ENCODE measurements at regions not wholly inside any gene's neighbourhood (a gene's known extent, or its start where the extent isn't known, plus 50 kb on each side); places are given as distances from the start of the nearest gene placed in this dataset.

DNA sequence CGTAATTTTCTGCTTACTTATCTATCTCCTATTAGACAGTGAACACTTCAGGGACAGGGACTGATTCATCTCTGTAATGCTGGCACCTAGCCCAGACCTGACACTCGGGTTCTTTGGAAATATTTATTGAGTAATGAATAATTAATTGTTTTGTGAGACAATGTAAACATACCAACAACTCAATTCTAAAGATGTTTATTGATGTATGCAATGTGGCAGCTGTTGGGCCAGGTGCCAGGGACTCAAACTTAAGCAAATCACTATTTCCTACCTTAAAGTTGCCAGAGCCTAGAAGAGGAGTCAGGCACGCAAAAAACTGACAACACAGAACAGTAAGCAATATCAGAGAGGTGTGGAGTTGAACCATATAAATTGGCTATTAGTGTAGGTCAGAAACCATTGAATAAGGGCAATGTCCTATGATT is 63.6 kb upstream of the BMPER start:
- H3K4me3 Mint-ChIP-seq: no peak overlapping the region
- no peaks in the 10 kb centered on the region for H3K36me3 Mint-ChIP-seq
- ATAC-seq (no peak), DNase-seq (ENCODE audit: low spot score) (no peak)
- peaks cover 2 to 7% of the 10 kb centered on the region in 2 donors for H3K27me3 Mint-ChIP-seq
- peaks cover 9% of the 10 kb centered on the region for H3K9me3 Mint-ChIP-seq
- no peak overlapping the region for H3K27ac Mint-ChIP-seq
- H3K4me1 Mint-ChIP-seq (ENCODE audit: low read depth in 2 of 2): no peaks in the 10 kb centered on the region

GRCh38 chr7:33842150-33842549 is 63.2 kb upstream of the BMPER start:
- DNase-seq (ENCODE audit: low spot score) (no peak), ATAC-seq (no peak)
- H3K36me3 Mint-ChIP-seq: no peaks in the 10 kb centered on the region
- peaks cover 5% of the 10 kb centered on the region for H3K9me3 Mint-ChIP-seq
- no peak overlapping the region for H3K27ac Mint-ChIP-seq
- H3K4me1 Mint-ChIP-seq (ENCODE audit: low read depth in 2 of 2): no peaks in the 10 kb centered on the region
- peaks cover 2 to 7% of the 10 kb centered on the region in 2 donors for H3K27me3 Mint-ChIP-seq
- no peak overlapping the region for H3K4me3 Mint-ChIP-seq

- no peak for DNase-seq (ENCODE audit: low spot score)
- no peak for ATAC-seq
- Mint-ChIP-seq H3K4me1 (ENCODE audit: low read depth in 2 of 2) (no peaks in the 10 kb centered on the region), H3K27me3 (peaks cover 2 to 23% of the 10 kb centered on the region in 2 donors), H3K36me3 (no peaks in the 10 kb centered on the region), H3K27ac (no peak overlapping the region), H3K9me3 (peaks cover 5% of the 10 kb centered on the region), H3K4me3 (no peak overlapping the region)
Measured at GRCh38 chr7:33845991-33846509, 59.3 kb upstream of the BMPER start.

DNA sequence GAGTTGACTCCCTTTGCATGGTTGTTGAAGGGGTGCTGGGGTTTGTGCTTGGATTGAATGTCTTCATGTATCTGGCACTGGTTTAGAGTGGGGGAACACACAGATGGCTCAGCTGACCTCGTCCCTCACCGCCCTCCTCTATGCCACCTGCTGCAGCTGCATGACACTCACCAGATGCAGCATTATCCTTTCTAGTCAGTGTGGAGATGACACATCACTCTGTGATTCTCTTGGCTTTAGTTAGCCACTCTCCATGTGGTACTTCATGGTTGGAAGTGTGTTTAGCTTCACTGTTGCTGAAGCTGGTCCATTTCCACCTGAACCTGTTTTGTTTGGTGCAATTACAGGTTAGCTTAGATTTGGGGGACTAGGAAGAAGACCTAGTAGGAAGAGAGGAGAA is 56.3 kb upstream of the BMPER start:
- Mint-ChIP-seq H3K27ac (no peak overlapping the region), H3K4me1 (ENCODE audit: low read depth in 2 of 2) (no peaks in the 10 kb centered on the region), H3K27me3 (peaks cover 2 to 22% of the 10 kb centered on the region in 2 donors), H3K4me3 (no peak overlapping the region), H3K9me3 (peaks cover 3% of the 10 kb centered on the region), H3K36me3 (no peaks in the 10 kb centered on the region)
- no peak for DNase-seq (ENCODE audit: low spot score)
- ATAC-seq: no peak

DNA sequence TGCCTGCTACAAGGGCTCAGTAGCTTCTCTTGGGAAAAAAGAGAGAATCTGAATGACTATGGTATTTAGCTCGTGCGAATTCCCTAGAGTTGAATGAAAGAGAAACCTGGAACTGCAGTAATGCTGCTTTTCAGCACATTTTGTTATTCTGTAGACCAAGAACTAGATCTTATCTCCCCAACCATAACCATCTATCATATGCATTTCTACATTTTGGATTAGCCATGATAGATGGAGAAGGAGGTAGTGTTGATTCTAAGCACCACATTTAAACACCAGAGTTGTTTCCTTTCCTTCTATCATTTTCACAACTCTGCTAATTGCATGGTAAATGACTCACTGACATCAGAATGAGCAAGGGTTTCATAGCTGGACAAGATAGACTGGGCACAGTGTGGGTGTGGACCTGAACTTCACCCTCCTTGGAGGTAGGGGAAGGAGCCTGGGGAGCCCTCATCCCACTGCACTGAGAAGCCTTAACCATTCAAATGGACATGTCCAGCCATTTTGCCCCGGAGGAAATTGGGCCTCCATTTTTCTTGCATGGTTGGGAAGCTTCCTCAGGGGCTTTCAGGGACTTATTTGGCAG is 55.3 kb upstream of the BMPER start:
- no peak for DNase-seq (ENCODE audit: low spot score)

GRCh38 chr7:33850768-33851167 is 54.6 kb upstream of the BMPER start:
- H3K9me3 Mint-ChIP-seq: peaks cover 4% of the 10 kb centered on the region
- H3K27ac Mint-ChIP-seq: no peak overlapping the region
- no peak overlapping the region for H3K4me3 Mint-ChIP-seq
- peaks cover 2 to 21% of the 10 kb centered on the region in 2 donors for H3K27me3 Mint-ChIP-seq
- no peaks in the 10 kb centered on the region for H3K36me3 Mint-ChIP-seq
- ATAC-seq: no peak
- peaks cover 0 to 6% of the 10 kb centered on the region in 2 donors for H3K4me1 Mint-ChIP-seq (ENCODE audit: low read depth in 2 of 2)
- no peak for DNase-seq (ENCODE audit: low spot score)

More for the DNA sequence above, 55.3 kb upstream of the BMPER start:
- Mint-ChIP-seq H3K27ac (no peak overlapping the region), H3K4me1 (ENCODE audit: low read depth in 2 of 2) (peaks cover 0 to 6% of the 10 kb centered on the region in 2 donors), H3K9me3 (peaks cover 4% of the 10 kb centered on the region), H3K36me3 (no peaks in the 10 kb centered on the region), H3K27me3 (peaks cover 2 to 21% of the 10 kb centered on the region in 2 donors), H3K4me3 (no peak overlapping the region)
- no peak for ATAC-seq

GRCh38 chr7:33852838-33853237 is 52.5 kb upstream of the BMPER start:
- peaks cover 4% of the 10 kb centered on the region for H3K9me3 Mint-ChIP-seq
- H3K4me1 Mint-ChIP-seq (ENCODE audit: low read depth in 2 of 2): peaks cover 0 to 6% of the 10 kb centered on the region in 2 donors
- no peak overlapping the region for H3K4me3 Mint-ChIP-seq
- H3K27ac Mint-ChIP-seq: no peak overlapping the region
- DNase-seq (ENCODE audit: low spot score) (no peak), ATAC-seq (no peak)
- peaks cover 2 to 21% of the 10 kb centered on the region in 2 donors for H3K27me3 Mint-ChIP-seq
- H3K36me3 Mint-ChIP-seq: no peaks in the 10 kb centered on the region

GRCh38 chr7:33853361-33854062 is 51.8 kb upstream of the BMPER start:
- no peaks in the 10 kb centered on the region for H3K36me3 Mint-ChIP-seq

GRCh38 chr7:33854178-33854577 is 51.2 kb upstream of the BMPER start:
- Mint-ChIP-seq H3K4me1 (ENCODE audit: low read depth in 2 of 2) (peaks cover 0 to 6% of the 10 kb centered on the region in 2 donors), H3K4me3 (no peak overlapping the region), H3K36me3 (no peaks in the 10 kb centered on the region), H3K9me3 (peaks cover 4% of the 10 kb centered on the region), H3K27ac (no peak overlapping the region), H3K27me3 (peaks cover 10 to 24% of the 10 kb centered on the region in 2 donors)
- no peak for ATAC-seq
- no peak for DNase-seq (ENCODE audit: low spot score)

More at GRCh38 chr7:33853361-33854062, 51.8 kb upstream of the BMPER start:
- Mint-ChIP-seq H3K27ac (no peak overlapping the region), H3K9me3 (peaks cover 4% of the 10 kb centered on the region), H3K27me3 (peaks cover 7 to 26% of the 10 kb centered on the region in 2 donors), H3K4me3 (no peak overlapping the region), H3K4me1 (ENCODE audit: low read depth in 2 of 2) (peaks cover 0 to 6% of the 10 kb centered on the region in 2 donors)
- DNase-seq (ENCODE audit: low spot score) (no peak), ATAC-seq (no peak)

DNA sequence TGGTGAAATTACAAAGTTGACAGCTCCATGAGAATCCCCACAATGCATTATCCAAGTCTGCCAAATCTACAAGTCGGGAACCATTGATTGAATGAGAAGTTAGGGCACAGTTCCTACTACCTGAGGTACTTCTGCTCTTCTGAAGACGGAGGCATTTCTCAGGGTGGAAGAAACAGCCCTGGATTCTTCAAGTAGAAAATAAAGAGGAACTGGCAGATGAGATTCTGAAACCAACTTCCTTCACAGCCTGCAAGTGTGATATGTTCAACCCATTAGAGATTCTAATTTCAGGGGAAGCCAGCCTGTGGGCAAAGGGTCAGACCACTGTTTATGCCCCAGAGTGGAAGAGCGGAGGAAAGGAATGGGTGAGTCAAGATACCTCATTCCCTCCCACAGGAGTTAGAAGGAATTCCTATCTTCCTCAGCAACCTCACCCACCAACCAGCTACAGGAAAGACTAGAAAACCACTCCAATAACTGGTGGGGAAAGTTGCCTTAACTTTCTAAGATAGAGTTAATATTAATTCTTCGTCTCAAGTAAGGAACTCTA is 50.5 kb upstream of the BMPER start:
- no peak overlapping the region for H3K27ac Mint-ChIP-seq
- H3K36me3 Mint-ChIP-seq: no peaks in the 10 kb centered on the region
- peaks cover 13 to 18% of the 10 kb centered on the region in 2 donors for H3K27me3 Mint-ChIP-seq
- H3K4me3 Mint-ChIP-seq: no peak overlapping the region
- ATAC-seq: no peak
- peaks cover 4% of the 10 kb centered on the region for H3K9me3 Mint-ChIP-seq
- peaks cover 0 to 6% of the 10 kb centered on the region in 2 donors for H3K4me1 Mint-ChIP-seq (ENCODE audit: low read depth in 2 of 2)
- DNase-seq (ENCODE audit: low spot score): no peak
